H1 (cell line): ENCODE measurements at regions not wholly inside any gene's neighbourhood (a gene's known extent, or its start where the extent isn't known, plus 50 kb on each side); places are given as distances from the start of the nearest gene placed in this dataset.

ENCODE experiments used
- CTCF ChIA-PET: fragments of 300-600 bp; sonication (Branson Sonifier 250); formaldehyde crosslinking; loops from one replicate; lab custom pipeline; 2021; ENCODE audit not compliant: partially characterized antibody; lab: Charles Lee
- POLR2A ChIA-PET: fragments of 300-600 bp; sonication (Branson Sonifier 250); formaldehyde crosslinking; loops from one replicate; lab custom pipeline; 2021; ENCODE audit warnings: inconsistent platforms; ENCODE audit not compliant: partially characterized antibody; lab: Charles Lee
- DNase-seq, 2 experiments: peaks; one replicate each; pipeline versions ENCODE4 v3.0.0 to v3.0.0-alpha.2; 2010 to 2022; ENCODE audit warnings: low spot score in 2 of 2, low read depth in 1 of 2, mixed read lengths in 1 of 2
- FAIRE-seq: peaks from 2 replicates; lab custom pipeline; 2011; peaks lifted over from hg19 to GRCh38; lab: Jason Lieb, UNC
- H2AFZ ChIP-seq: 2 replicates; pipeline ENCODE4 v1.8.1; 2012; ENCODE audit warnings: low read length, inconsistent platforms
- H2AK5ac ChIP-seq: 2 replicates; pipeline ENCODE4 v1.6.1; 2013; ENCODE audit warnings: low read depth, low read length
- H2BK120ac ChIP-seq: replicated peaks from 2 replicates; pipeline ENCODE3; 2013; ENCODE audit warnings: low read depth, low read length, inconsistent platforms
- H2BK12ac ChIP-seq: 2 replicates; pipeline ENCODE4 v1.6.1; 2013; ENCODE audit warnings: low read depth, low read length
- H2BK15ac ChIP-seq: 2 replicates; pipeline ENCODE4 v1.6.1; 2013; ENCODE audit warnings: low read length
- H2BK20ac ChIP-seq: 2 replicates; pipeline ENCODE4 v1.6.1; 2013; ENCODE audit warnings: low read length
- H2BK5ac ChIP-seq: 2 replicates; pipeline ENCODE4 v1.6.1; 2013; ENCODE audit warnings: low read depth, low read length
- H3K14ac ChIP-seq: 2 replicates; pipeline ENCODE4 v1.6.1; 2013; ENCODE audit warnings: inconsistent platforms; ENCODE audit not compliant: insufficient read length
- H3K18ac ChIP-seq: 2 replicates; pipeline ENCODE4 v1.6.1; 2013; ENCODE audit warnings: low read length; ENCODE audit errors: extremely low read depth
- H3K23ac ChIP-seq: 2 replicates; pipeline ENCODE4 v1.6.1; 2013; ENCODE audit warnings: inconsistent platforms; ENCODE audit not compliant: insufficient read length
- H3K23me2 ChIP-seq: 2 replicates; pipeline ENCODE4 v1.6.1; 2013; ENCODE audit warnings: low read depth, low read length
- H3K27ac ChIP-seq: 2 replicates; pipeline ENCODE4 v1.6.1; 2011; ENCODE audit warnings: low read depth, low read length, inconsistent platforms
- H3K27me3 ChIP-seq, 4 experiments: replicated peaks in 1 of 4; 1 replicate in 1 of 4; 2 replicates in 3 of 4; pipeline versions ENCODE4 v1.6.1 to v1.8.1; 2011 to 2013; ENCODE audit warnings: low read length in 3 of 4, mild to moderate bottlenecking in 3 of 4, inconsistent platforms in 2 of 4, mixed read lengths in 2 of 4, moderate library complexity in 1 of 4; ENCODE audit not compliant: control insufficient read depth in 3 of 4, insufficient read depth in 3 of 4; ENCODE audit errors: extremely low read depth in 1 of 4
- H3K36me3 ChIP-seq, 4 experiments: 2 replicates each; pipeline versions ENCODE4 v1.6.1 to v1.8.1; 2011 to 2013; ENCODE audit warnings: mild to moderate bottlenecking in 4 of 4, low read length in 3 of 4, moderate library complexity in 2 of 4, control low read depth in 1 of 4, inconsistent platforms in 1 of 4; ENCODE audit not compliant: insufficient read depth in 4 of 4, control insufficient read depth in 2 of 4
- H3K4ac ChIP-seq: replicated peaks from 2 replicates; pipeline ENCODE3; 2013; ENCODE audit warnings: low read length, low read depth, mixed read lengths, inconsistent platforms; ENCODE audit not compliant: insufficient read length
- H3K4me1 ChIP-seq, 4 experiments: replicated peaks in 1 of 4; 1 replicate in 1 of 4; 2 replicates in 3 of 4; pipeline versions ENCODE4 v1.6.1 to v1.8.1; 2011 to 2013; ENCODE audit warnings: low read length in 3 of 4, inconsistent platforms in 2 of 4, mixed read lengths in 1 of 4; ENCODE audit not compliant: insufficient read depth in 4 of 4, control insufficient read depth in 3 of 4
- H3K4me2 ChIP-seq, 2 experiments: 2 replicates each; pipeline versions ENCODE4 v1.6.1 to v1.8.1; 2011 to 2013; ENCODE audit warnings: low read depth in 2 of 2, low read length in 2 of 2, control low read depth in 1 of 2, inconsistent platforms in 1 of 2, mild to moderate bottlenecking in 1 of 2; ENCODE audit not compliant: insufficient read depth in 1 of 2
- H3K4me3 ChIP-seq, 4 experiments: fragments of 200-600, 300-600 bp in 1 of 4; sonication (generic), shearing (Covaris generic), sonication (Bioruptor Twin) in 1 of 4; 2 replicates each; pipeline versions ENCODE4 v1.5.1 to v1.8.1; 2011 to 2016; ENCODE audit warnings: low read length in 4 of 4, low read depth in 3 of 4, control low read depth in 2 of 4, inconsistent platforms in 2 of 4, mild to moderate bottlenecking in 2 of 4, mixed read lengths in 1 of 4, moderate library complexity in 1 of 4; ENCODE audit not compliant: insufficient read depth in 2 of 4; ENCODE audit errors: extremely low read depth in 1 of 4
- H3K56ac ChIP-seq: replicated peaks from 2 replicates; pipeline ENCODE3; 2013; ENCODE audit warnings: low read depth, mild to moderate bottlenecking, mixed read lengths, low read length, inconsistent platforms; ENCODE audit not compliant: insufficient read length
- H3K79me1 ChIP-seq: 2 replicates; pipeline ENCODE4 v1.6.1; 2013; ENCODE audit warnings: low read depth, low read length, control low read depth
- H3K79me2 ChIP-seq, 2 experiments: 2 replicates each; pipeline versions ENCODE4 v1.6.1 to v1.8.1; 2012 to 2013; ENCODE audit warnings: low read length in 2 of 2, mild to moderate bottlenecking in 2 of 2, inconsistent platforms in 1 of 2; ENCODE audit not compliant: insufficient read depth in 2 of 2, control insufficient read depth in 1 of 2
- H3K9ac ChIP-seq, 4 experiments: replicated peaks in 1 of 4; 1 replicate in 1 of 4; 2 replicates in 3 of 4; pipeline versions ENCODE4 v1.6.1 to v1.8.1; 2011 to 2013; ENCODE audit warnings: low read depth in 3 of 4, low read length in 3 of 4, control low read depth in 2 of 4, mild to moderate bottlenecking in 2 of 4, moderate library complexity in 2 of 4, inconsistent platforms in 1 of 4; ENCODE audit errors: extremely low read depth in 1 of 4
- H3K9me3 ChIP-seq, 2 experiments: 2 replicates each; pipeline versions ENCODE4 v1.6.1 to v1.8.1; 2012 to 2013; ENCODE audit warnings: mild to moderate bottlenecking in 2 of 2, moderate library complexity in 2 of 2, control low read depth in 1 of 2, inconsistent platforms in 1 of 2, low read depth in 1 of 2, low read length in 1 of 2, mixed read lengths in 1 of 2; ENCODE audit not compliant: insufficient read depth in 2 of 2
- H4K20me1 ChIP-seq, 2 experiments: replicated peaks in 1 of 2; 2 replicates each; pipeline versions ENCODE3 to v1.8.1; 2011 to 2013; ENCODE audit warnings: inconsistent platforms in 2 of 2, low read length in 2 of 2, mild to moderate bottlenecking in 1 of 2; ENCODE audit not compliant: insufficient read depth in 2 of 2, control insufficient read depth in 1 of 2
- H4K5ac ChIP-seq: 2 replicates; pipeline ENCODE4 v1.6.1; 2013; ENCODE audit warnings: low read length, low read depth, mixed read lengths, inconsistent platforms; ENCODE audit not compliant: insufficient read length
- H4K8ac ChIP-seq: 2 replicates; pipeline ENCODE4 v1.8.0; 2013; ENCODE audit warnings: mild to moderate bottlenecking, moderate library complexity, low read length, inconsistent platforms; ENCODE audit not compliant: insufficient read depth; ENCODE audit errors: extremely low read depth
- H4K91ac ChIP-seq: replicated peaks from 2 replicates; pipeline ENCODE3; 2013; ENCODE audit warnings: low read length, mixed read lengths, inconsistent platforms; ENCODE audit not compliant: insufficient read length
- ASH2L ChIP-seq: fragments of 200-600, 300-600 bp; sonication (generic); IDR thresholded peaks from one replicate; pipeline ENCODE4 v1.7.1; 2017; ENCODE audit warnings: low read length
- CEBPB ChIP-seq: IDR thresholded peaks from 2 replicates; pipeline ENCODE4 v1.6.1; 2012; ENCODE audit warnings: low read depth, low read length
- CTBP2 ChIP-seq: IDR thresholded peaks from 2 replicates; pipeline ENCODE4 v1.7.0; 2011; ENCODE audit warnings: borderline replicate concordance, mild to moderate bottlenecking, moderate library complexity, mixed read lengths, low read length; ENCODE audit not compliant: insufficient read depth, insufficient read length
- SP4 ChIP-seq: IDR thresholded peaks from 2 replicates; pipeline ENCODE4 v1.6.1; 2012; ENCODE audit warnings: low read length, inconsistent platforms
- WGBS, 2 experiments: shearing (Covaris generic) in 1 of 2; methylation state at CpG; one replicate each; pipeline versions ENCODE4 v1.1.6 to v1.1.7; 2013 to 2015; ENCODE audit warnings: low lambda C conversion rate in 2 of 2, mixed read lengths in 2 of 2, inconsistent platforms in 1 of 2, low coverage in 1 of 2, missing lambda C conversion rate in 1 of 2; ENCODE audit not compliant: insufficient replicate concordance in 2 of 2, insufficient coverage in 1 of 2, insufficient read length in 1 of 2; ENCODE audit errors: extremely low coverage in 1 of 2, missing lambda C conversion rate in 1 of 2; 5-methylcytosine and 5-hydroxymethylcytosine counted together

DNA sequence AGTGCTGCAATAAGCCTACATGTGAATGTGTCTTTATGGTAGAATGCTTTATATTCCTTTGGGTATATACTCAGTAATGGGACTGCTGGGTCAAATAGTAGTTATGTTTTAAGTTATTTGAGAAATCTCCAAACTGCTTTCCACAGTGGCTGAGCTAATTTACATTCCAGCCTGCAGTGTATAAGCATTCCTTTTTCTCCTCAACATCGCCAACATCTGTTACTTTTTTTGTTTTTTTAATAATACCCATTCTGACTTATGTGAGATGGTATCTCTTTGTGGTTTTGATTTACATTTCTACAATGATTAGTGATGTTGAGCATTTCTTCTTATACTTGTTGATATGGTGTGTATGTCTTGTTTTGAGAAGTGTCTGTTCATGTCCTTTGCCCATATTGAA is 1186.2 kb downstream of the BCL11B start:
- no peak for TF ChIP-seq CEBPB
- TF ChIP-seq CTBP2, result no peak
- TF ChIP-seq ASH2L, result no peak
- TF ChIP-seq SP4, result no peak
- TF ChIP-seq, all 59 proteins: peak for 0
- Histone ChIP-seq H3K18ac (no peak overlapping the region), H4K5ac (no peak overlapping the region), H3K56ac (no peak overlapping the region), H3K4ac (no peak overlapping the region), H3K27ac (no peak overlapping the region), H3K14ac (no peak overlapping the region), H4K20me1 (no peaks in the 10 kb centered on the region), H3K79me2 (no peaks in the 10 kb centered on the region), H3K36me3 (no peaks in the 10 kb centered on the region), H4K91ac (no peak overlapping the region), H3K4me2 (no peak overlapping the region), H3K79me1 (no peaks in the 10 kb centered on the region), H2BK12ac (no peak overlapping the region), H2BK20ac (no peak overlapping the region), H3K4me1 (peaks cover 0 to 5% (median 0%) of the 10 kb centered on the region in 4 experiments; a peak in 2 of 7 replicates), H2AFZ (no peak overlapping the region), H3K23ac (no peak overlapping the region), H3K9ac (no peak overlapping the region), H2BK120ac (no peak overlapping the region), H3K23me2 (no peaks in the 10 kb centered on the region), H3K4me3 (no peak overlapping the region), H2AK5ac (no peak overlapping the region), H4K8ac (no peak overlapping the region), H3K27me3 (no peaks in the 10 kb centered on the region), H2BK5ac (no peak overlapping the region), H2BK15ac (no peak overlapping the region), H3K9me3 (peaks cover 0 to 3% of the 10 kb centered on the region in 2 experiments; a peak in 1 of 4 replicates)
- POLR2A ChIA-PET, result no interaction called here
- DNase-seq (no peak), FAIRE-seq (no peak)
- 95% methylated on average over 1 of the region's 1 CpG; no CpG with 5 or more reads in 1 of the 2 experiments for WGBS, 2 experiments
- CTCF ChIA-PET, result no interaction called here
